Endothelial cell (in vitro differentiated cells): ENCODE measurements at regions not wholly inside any gene's neighbourhood (a gene's known extent, or its start where the extent isn't known, plus 50 kb on each side); places are given as distances from the start of the nearest gene placed in this dataset.

Experiments used
- DNase-seq: peaks from one replicate; pipeline ENCODE4 v3.0.0; 2021; ENCODE audit warnings: low spot score
- H3K27ac Mint-ChIP-seq: one replicate; pipeline ENCODE4 v1.8.0; 2021; ENCODE audit warnings: mixed read lengths, inconsistent platforms; ENCODE audit not compliant: unreplicated experiment
- H3K27me3 Mint-ChIP-seq: one replicate; pipeline ENCODE4 v1.8.0; 2021; ENCODE audit warnings: mild to moderate bottlenecking, moderate library complexity, mixed read lengths, inconsistent platforms; ENCODE audit not compliant: unreplicated experiment
- H3K36me3 Mint-ChIP-seq: one replicate; pipeline ENCODE4 v1.8.0; 2021; ENCODE audit warnings: mild to moderate bottlenecking, low read depth, mixed read lengths, inconsistent platforms; ENCODE audit not compliant: unreplicated experiment
- H3K4me1 Mint-ChIP-seq: one replicate; pipeline ENCODE4 v1.8.0; 2021; ENCODE audit warnings: mild to moderate bottlenecking, mixed read lengths, inconsistent platforms; ENCODE audit not compliant: unreplicated experiment
- H3K4me3 Mint-ChIP-seq: one replicate; pipeline ENCODE4 v1.8.0; 2021; ENCODE audit warnings: mild to moderate bottlenecking, mixed read lengths, inconsistent platforms; ENCODE audit not compliant: unreplicated experiment
- H3K9me3 Mint-ChIP-seq: one replicate; pipeline ENCODE4 v1.8.0; 2021; ENCODE audit warnings: mixed read lengths, inconsistent platforms; ENCODE audit not compliant: unreplicated experiment
- TF ChIP-seq, protein P1 (sequence below): fragments of 200-600 bp; sonication (generic); IDR thresholded peaks from one replicate; pipeline ENCODE4 v1.5.0; 2021; ENCODE audit warnings: antibody characterized with exemption; ENCODE audit not compliant: unreplicated experiment

DNA sequence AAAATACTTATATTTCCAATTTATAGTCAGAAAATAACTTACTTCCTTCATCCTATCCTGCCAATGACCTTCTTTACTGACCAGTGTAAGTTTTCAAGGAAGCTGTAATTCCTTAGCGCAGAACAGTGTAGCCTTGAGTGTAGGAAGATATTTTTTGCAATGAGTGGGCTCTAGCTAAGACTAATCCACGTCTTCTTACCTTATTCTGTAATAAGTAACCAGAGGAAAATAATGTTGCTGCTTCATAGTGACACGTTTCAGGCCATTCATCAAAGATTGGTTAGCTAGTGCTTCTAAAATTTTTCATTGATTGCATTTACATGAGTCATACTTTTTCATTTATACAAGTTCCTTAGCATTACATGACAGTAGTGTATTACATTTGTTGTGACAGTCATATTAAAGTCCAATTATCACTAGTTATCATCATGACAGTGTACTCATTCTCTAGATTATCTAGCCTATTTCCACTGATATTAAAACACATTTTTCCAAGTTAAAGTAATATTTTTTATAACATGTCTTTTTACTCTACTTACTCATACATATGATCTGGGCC, 403.8 kb upstream of the EPHA3 start:
- no peaks in the 10 kb centered on the region for H3K9me3 Mint-ChIP-seq
- H3K4me3 Mint-ChIP-seq: no peak overlapping the region
- no peaks in the 10 kb centered on the region for H3K27me3 Mint-ChIP-seq
- no peak overlapping the region for H3K27ac Mint-ChIP-seq
- TF ChIP-seq, protein P1, sequence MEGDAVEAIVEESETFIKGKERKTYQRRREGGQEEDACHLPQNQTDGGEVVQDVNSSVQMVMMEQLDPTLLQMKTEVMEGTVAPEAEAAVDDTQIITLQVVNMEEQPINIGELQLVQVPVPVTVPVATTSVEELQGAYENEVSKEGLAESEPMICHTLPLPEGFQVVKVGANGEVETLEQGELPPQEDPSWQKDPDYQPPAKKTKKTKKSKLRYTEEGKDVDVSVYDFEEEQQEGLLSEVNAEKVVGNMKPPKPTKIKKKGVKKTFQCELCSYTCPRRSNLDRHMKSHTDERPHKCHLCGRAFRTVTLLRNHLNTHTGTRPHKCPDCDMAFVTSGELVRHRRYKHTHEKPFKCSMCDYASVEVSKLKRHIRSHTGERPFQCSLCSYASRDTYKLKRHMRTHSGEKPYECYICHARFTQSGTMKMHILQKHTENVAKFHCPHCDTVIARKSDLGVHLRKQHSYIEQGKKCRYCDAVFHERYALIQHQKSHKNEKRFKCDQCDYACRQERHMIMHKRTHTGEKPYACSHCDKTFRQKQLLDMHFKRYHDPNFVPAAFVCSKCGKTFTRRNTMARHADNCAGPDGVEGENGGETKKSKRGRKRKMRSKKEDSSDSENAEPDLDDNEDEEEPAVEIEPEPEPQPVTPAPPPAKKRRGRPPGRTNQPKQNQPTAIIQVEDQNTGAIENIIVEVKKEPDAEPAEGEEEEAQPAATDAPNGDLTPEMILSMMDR: no peak
- no peak for DNase-seq
- H3K4me1 Mint-ChIP-seq: no peaks in the 10 kb centered on the region
- H3K36me3 Mint-ChIP-seq: no peaks in the 10 kb centered on the region

GRCh38 chr3:88704338-88704737, 403.1 kb upstream of the EPHA3 start:
- no peak overlapping the region for H3K27ac Mint-ChIP-seq
- no peaks in the 10 kb centered on the region for H3K27me3 Mint-ChIP-seq
- H3K9me3 Mint-ChIP-seq: no peaks in the 10 kb centered on the region

DNA sequence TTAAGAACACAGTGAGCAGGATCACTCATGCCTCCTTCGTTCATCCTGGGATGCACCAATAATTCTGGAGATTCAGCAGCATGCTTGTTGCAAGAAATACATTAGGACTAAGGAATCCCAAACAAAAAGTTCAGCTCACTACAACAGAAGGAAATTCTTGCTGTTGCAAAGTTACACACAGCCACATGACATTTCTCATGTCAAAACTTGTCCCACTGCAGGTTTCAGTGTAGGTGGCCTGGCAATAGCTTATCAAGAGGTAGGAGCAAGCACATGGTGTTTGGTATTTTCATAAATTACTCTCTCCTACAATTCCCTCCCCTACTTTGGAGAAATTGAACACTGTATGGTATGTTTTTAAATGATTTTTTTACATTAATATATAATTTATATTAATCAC, 399.6 kb upstream of the EPHA3 start:
- H3K4me3 Mint-ChIP-seq: no peak overlapping the region

More at GRCh38 chr3:88704338-88704737, 403.1 kb upstream of the EPHA3 start:
- H3K4me1 Mint-ChIP-seq: no peaks in the 10 kb centered on the region
- TF ChIP-seq, protein P1: no peak
- no peak for DNase-seq
- H3K4me3 Mint-ChIP-seq: no peak overlapping the region
- H3K36me3 Mint-ChIP-seq: no peaks in the 10 kb centered on the region

GRCh38 chr3:88712552-88712951, 394.9 kb upstream of the EPHA3 start:
- Mint-ChIP-seq H3K4me3 (no peak overlapping the region), H3K27me3 (no peaks in the 10 kb centered on the region), H3K4me1 (no peaks in the 10 kb centered on the region), H3K36me3 (no peaks in the 10 kb centered on the region), H3K27ac (no peak overlapping the region), H3K9me3 (no peaks in the 10 kb centered on the region)
- TF ChIP-seq, protein P1: no peak
- no peak for DNase-seq

More for the DNA sequence above, 399.6 kb upstream of the EPHA3 start:
- TF ChIP-seq, protein P1: no peak
- no peaks in the 10 kb centered on the region for H3K4me1 Mint-ChIP-seq
- no peaks in the 10 kb centered on the region for H3K27me3 Mint-ChIP-seq
- H3K9me3 Mint-ChIP-seq: no peaks in the 10 kb centered on the region
- no peak overlapping the region for H3K27ac Mint-ChIP-seq
- no peak for DNase-seq
- no peaks in the 10 kb centered on the region for H3K36me3 Mint-ChIP-seq

DNA sequence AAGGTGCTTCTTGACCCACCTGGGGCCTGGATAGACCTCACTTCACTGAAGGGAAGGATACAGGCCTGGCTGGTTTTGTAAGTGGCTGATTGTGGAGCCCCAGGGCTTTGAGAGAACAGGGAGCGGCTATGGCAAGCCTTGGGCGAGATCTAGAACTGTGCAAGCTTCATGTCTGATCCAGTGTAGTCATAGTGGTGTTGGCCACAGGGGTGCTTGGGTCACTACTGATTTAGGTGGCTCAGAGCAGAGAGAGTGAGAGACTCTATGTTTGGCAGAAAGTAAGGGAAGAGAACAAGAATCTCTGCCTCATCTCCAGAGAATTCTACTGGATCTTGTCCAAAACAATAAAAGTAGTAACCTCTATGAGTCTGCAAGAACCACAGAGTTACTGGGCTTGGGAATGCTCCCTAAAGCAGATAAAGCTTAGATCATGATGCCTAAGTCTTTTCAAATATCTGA, 394.2 kb upstream of the EPHA3 start:
- H3K27ac Mint-ChIP-seq: no peak overlapping the region
- TF ChIP-seq, protein P1: no peak
- H3K36me3 Mint-ChIP-seq: no peaks in the 10 kb centered on the region
- no peaks in the 10 kb centered on the region for H3K4me1 Mint-ChIP-seq
- H3K9me3 Mint-ChIP-seq: no peaks in the 10 kb centered on the region
- DNase-seq: no peak
- no peak overlapping the region for H3K4me3 Mint-ChIP-seq
- H3K27me3 Mint-ChIP-seq: no peaks in the 10 kb centered on the region
